Activated naive CD8-positive, alpha-beta T cell (primary cell): ENCODE measurements at regions not wholly inside any gene's neighbourhood (a gene's known extent, or its start where the extent isn't known, plus 50 kb on each side); places are given as distances from the start of the nearest gene placed in this dataset.
"Not testable (repeated sequence)": the region's sequence is repeated elsewhere in the genome, so short reads cannot be mapped to it uniquely, and the experiment has no call there.

ENCODE experiments used
- H3K27ac Mint-ChIP-seq: one replicate; pipeline ENCODE4 v1.8.0; 2021; ENCODE audit warnings: mixed read lengths
- H3K27me3 Mint-ChIP-seq: one replicate; pipeline ENCODE4 v1.8.0; 2021; ENCODE audit warnings: mixed read lengths
- H3K36me3 Mint-ChIP-seq: one replicate; pipeline ENCODE4 v1.8.0; 2021; ENCODE audit warnings: mixed read lengths
- H3K4me1 Mint-ChIP-seq: one replicate; pipeline ENCODE4 v1.8.0; 2021; ENCODE audit warnings: low read depth, mixed read lengths
- H3K4me3 Mint-ChIP-seq: one replicate; pipeline ENCODE4 v1.8.0; 2021; ENCODE audit warnings: mild to moderate bottlenecking, mixed read lengths
- H3K9me3 Mint-ChIP-seq: one replicate; pipeline ENCODE4 v1.8.0; 2021; ENCODE audit warnings: low read depth, mixed read lengths

DNA sequence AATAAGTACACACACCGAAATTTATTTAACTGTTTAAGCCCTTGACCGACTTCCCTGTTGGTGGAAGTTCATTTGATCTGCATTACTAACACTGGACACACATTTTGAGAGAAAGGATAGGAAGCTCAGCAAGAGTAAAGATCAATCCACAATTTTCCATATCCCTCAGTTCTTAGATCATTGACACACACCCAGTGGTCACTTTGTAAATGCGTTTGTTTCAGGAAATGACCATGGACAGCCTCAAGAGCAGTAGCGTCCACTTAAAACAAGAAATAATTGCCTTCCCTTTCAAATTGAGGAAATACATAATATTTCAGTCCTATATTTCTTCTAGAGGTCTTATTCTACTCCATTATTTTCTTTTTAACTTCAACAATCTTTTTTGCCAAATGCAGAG is 511.5 kb upstream of the PTBP2 start:
- no peak overlapping the region for H3K4me3 Mint-ChIP-seq
- peaks cover 3% of the 10 kb centered on the region for H3K9me3 Mint-ChIP-seq
- no peaks in the 10 kb centered on the region for H3K36me3 Mint-ChIP-seq
- H3K27ac Mint-ChIP-seq: no peak overlapping the region
- H3K4me1 Mint-ChIP-seq: no peaks in the 10 kb centered on the region
- peaks cover 1% of the 10 kb centered on the region for H3K27me3 Mint-ChIP-seq

- H3K9me3 Mint-ChIP-seq: peaks cover 3% of the 10 kb centered on the region
- peaks cover 1% of the 10 kb centered on the region for H3K27me3 Mint-ChIP-seq
- H3K4me3 Mint-ChIP-seq: no peak overlapping the region
- H3K27ac Mint-ChIP-seq: no peak overlapping the region
- no peaks in the 10 kb centered on the region for H3K4me1 Mint-ChIP-seq
- no peaks in the 10 kb centered on the region for H3K36me3 Mint-ChIP-seq
Measured at GRCh38 chr1:96211202-96211601, 510.4 kb upstream of the PTBP2 start.

GRCh38 chr1:96214982-96215381 is 506.6 kb upstream of the PTBP2 start:
- Mint-ChIP-seq H3K4me1 (no peaks in the 10 kb centered on the region), H3K36me3 (no peaks in the 10 kb centered on the region), H3K9me3 (peaks cover 3% of the 10 kb centered on the region), H3K27ac (no peak overlapping the region), H3K4me3 (no peak overlapping the region), H3K27me3 (peaks cover 1% of the 10 kb centered on the region)

GRCh38 chr1:96220651-96221050 is 500.9 kb upstream of the PTBP2 start:
- Mint-ChIP-seq H3K36me3 (no peaks in the 10 kb centered on the region), H3K27me3 (no peaks in the 10 kb centered on the region), H3K9me3 (no peaks in the 10 kb centered on the region), H3K4me3 (no peak overlapping the region), H3K27ac (no peak overlapping the region), H3K4me1 (no peaks in the 10 kb centered on the region)

DNA sequence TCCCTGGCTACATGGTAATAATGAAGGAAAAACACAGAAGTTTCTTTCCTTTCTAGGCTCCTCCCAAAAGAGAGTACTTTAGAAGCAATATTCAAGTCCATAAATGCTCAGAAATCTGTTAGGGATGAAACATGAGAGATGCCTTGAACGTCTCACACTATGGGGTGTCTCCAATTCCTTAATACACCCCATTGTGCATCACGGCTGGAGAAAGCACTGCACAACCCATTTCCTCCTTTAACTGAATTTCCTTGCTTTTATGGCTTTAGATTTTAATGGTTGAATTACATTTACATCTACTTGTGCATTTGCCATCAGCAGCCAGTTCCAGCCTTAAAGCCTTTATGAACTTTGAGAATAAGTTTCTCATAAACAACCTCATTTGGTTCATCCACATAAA is 498.9 kb upstream of the PTBP2 start:
- no peak overlapping the region for H3K4me3 Mint-ChIP-seq
- no peaks in the 10 kb centered on the region for H3K27me3 Mint-ChIP-seq
- H3K4me1 Mint-ChIP-seq: no peaks in the 10 kb centered on the region
- no peak overlapping the region for H3K27ac Mint-ChIP-seq
- H3K9me3 Mint-ChIP-seq: no peaks in the 10 kb centered on the region
- H3K36me3 Mint-ChIP-seq: no peaks in the 10 kb centered on the region

- H3K27me3 Mint-ChIP-seq, H3K36me3 Mint-ChIP-seq, H3K4me1 Mint-ChIP-seq, H3K4me3 Mint-ChIP-seq, H3K9me3 Mint-ChIP-seq, H3K27ac Mint-ChIP-seq: not testable (repeated sequence)
Measured at GRCh38 chr1:96224229-96224628, 497.4 kb upstream of the PTBP2 start.

DNA sequence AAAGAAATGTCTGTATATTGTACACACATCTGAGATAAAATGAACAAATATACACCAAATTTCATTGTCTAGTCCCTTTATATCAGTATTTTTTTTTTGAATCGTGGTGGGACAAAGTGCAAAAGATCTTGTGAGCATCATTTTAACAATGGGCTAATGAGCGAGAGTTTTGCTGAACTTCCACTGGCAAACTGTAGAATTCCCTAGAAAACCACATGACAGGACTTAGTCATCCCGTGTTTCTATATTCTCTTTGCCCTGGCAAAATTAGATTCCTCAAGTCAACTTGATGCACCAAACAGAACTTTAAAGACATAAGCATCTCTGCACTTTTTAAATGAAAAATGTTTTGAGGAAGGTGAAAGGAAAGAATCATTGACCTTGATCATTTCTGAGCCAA is 488.2 kb upstream of the PTBP2 start:
- Mint-ChIP-seq H3K4me1 (no peaks in the 10 kb centered on the region), H3K27me3 (no peaks in the 10 kb centered on the region), H3K36me3 (no peaks in the 10 kb centered on the region), H3K9me3 (no peaks in the 10 kb centered on the region), H3K27ac (no peak overlapping the region), H3K4me3 (no peak overlapping the region)

DNA sequence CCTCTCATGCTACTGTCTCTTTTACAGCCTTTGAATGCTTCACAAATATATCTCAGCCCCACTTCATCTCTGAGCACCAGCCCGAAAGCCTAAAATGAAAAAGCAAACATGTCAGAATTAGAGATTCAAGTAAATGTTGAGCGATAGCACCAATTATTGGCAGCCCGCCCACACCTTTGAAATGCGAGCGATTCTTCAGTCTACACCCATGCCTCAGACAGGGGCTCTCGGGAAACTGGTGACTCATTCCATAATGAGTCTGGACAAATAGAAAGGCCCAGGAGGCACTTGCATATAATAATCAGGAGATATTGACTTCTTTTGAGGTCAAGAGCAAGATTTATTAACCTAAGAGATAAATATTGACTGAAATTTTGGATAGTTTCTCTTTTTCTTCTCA is 487.3 kb upstream of the PTBP2 start:
- Mint-ChIP-seq H3K27me3 (no peaks in the 10 kb centered on the region), H3K9me3 (no peaks in the 10 kb centered on the region)

DNA sequence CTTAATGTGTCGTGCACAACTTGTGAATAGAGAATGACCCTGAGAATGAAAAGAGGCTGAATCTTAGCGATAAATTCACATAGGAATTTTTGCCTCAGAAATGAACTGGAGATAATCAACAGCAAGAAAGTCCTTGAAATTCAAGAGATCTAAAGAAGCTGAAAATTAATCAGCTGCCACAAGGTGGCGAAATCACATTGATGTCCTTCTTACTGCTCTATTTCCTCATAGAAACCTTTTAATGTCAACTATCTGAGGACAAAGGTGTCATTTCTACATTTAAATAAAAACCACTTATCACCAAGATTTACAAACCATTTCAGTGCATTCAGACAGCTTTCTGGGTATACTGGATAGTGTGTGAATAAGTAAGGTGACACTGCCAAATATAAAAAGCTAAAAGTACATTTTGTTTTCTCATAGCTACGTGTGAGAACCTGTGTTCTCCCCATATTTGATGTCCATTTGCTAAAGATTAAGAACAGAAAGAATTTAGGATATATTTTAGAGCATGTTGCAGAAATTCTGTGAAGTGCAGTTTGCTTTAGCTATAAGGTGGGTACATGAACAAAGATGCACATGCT is 485.3 kb upstream of the PTBP2 start:
- H3K4me3 Mint-ChIP-seq: no peak overlapping the region
- H3K4me1 Mint-ChIP-seq: no peaks in the 10 kb centered on the region
- H3K9me3 Mint-ChIP-seq: no peaks in the 10 kb centered on the region
- no peak overlapping the region for H3K27ac Mint-ChIP-seq
- H3K36me3 Mint-ChIP-seq: no peaks in the 10 kb centered on the region
- H3K27me3 Mint-ChIP-seq: no peaks in the 10 kb centered on the region

More for the DNA sequence above, 487.3 kb upstream of the PTBP2 start:
- no peak overlapping the region for H3K4me3 Mint-ChIP-seq
- no peaks in the 10 kb centered on the region for H3K36me3 Mint-ChIP-seq
- no peak overlapping the region for H3K27ac Mint-ChIP-seq
- H3K4me1 Mint-ChIP-seq: no peaks in the 10 kb centered on the region

DNA sequence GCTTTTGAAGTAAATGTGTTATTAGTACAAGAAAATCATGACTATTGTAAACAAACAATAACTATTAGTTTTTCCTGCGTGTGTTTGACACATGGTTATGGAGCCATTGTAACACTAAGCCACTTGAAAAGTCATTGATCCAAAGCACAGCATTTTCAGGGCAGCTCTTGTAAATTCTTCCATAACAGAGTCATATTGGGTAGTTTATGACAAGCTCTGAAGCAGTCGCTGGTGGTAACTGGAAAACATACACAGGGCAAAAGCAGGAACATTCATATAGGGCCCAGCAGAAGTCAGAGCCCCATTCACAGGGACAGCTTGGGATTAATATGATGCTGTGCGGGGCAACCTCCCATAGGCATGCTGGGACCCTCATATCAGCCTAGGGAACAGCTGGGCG is 483.2 kb upstream of the PTBP2 start:
- no peaks in the 10 kb centered on the region for H3K9me3 Mint-ChIP-seq

GRCh38 chr1:96240438-96240837 is 481.1 kb upstream of the PTBP2 start:
- no peaks in the 10 kb centered on the region for H3K36me3 Mint-ChIP-seq
- H3K4me1 Mint-ChIP-seq: no peaks in the 10 kb centered on the region
- H3K9me3 Mint-ChIP-seq: no peaks in the 10 kb centered on the region
- H3K4me3 Mint-ChIP-seq: no peak overlapping the region
- H3K27ac Mint-ChIP-seq: no peak overlapping the region
- no peaks in the 10 kb centered on the region for H3K27me3 Mint-ChIP-seq

More for the DNA sequence above, 483.2 kb upstream of the PTBP2 start:
- Mint-ChIP-seq H3K36me3 (no peaks in the 10 kb centered on the region), H3K4me1 (no peaks in the 10 kb centered on the region), H3K4me3 (no peak overlapping the region), H3K27ac (no peak overlapping the region), H3K27me3 (no peaks in the 10 kb centered on the region)

- peaks cover 3% of the 10 kb centered on the region for H3K9me3 Mint-ChIP-seq
- no peaks in the 10 kb centered on the region for H3K27me3 Mint-ChIP-seq
Measured at GRCh38 chr1:96253246-96254035, 468.1 kb upstream of the PTBP2 start.

DNA sequence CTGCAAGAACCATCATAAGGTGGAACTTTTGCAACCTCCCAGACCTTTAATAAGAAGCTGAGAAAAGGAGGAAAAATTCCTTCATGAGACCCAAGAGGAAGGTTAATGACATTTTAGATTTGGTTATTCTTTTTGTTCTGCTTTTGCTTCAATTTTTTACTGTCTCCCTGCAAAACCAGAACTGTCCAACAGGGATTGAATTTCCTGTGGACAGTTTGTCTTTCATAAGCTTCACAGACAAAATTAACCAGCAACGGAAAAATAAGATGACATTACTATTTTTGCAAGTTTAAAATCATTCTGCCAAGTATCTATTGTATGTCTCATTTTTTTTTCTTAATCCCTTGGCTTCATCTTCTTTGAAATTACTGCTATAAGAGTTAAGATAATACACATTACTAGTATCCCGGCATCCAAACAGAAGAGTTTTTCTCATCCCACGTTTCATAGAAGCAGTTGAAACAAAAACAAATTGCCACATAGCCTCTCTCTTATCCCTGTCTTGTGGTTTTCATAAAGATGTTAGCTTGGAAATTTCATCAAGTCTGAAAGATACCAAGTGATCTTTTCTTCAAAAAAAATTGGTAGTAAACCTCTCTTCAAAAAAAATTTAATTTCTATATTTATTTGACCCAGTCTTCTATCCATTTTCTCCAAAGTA is 465.3 kb upstream of the PTBP2 start:
- Mint-ChIP-seq H3K4me1 (no peaks in the 10 kb centered on the region), H3K27me3 (no peaks in the 10 kb centered on the region), H3K4me3 (no peak overlapping the region), H3K36me3 (no peaks in the 10 kb centered on the region), H3K9me3 (peaks cover 6% of the 10 kb centered on the region), H3K27ac (no peak overlapping the region)

More at GRCh38 chr1:96253246-96254035, 468.1 kb upstream of the PTBP2 start:
- Mint-ChIP-seq H3K27ac (no peak overlapping the region), H3K4me1 (no peaks in the 10 kb centered on the region), H3K4me3 (no peak overlapping the region), H3K36me3 (no peaks in the 10 kb centered on the region)

DNA sequence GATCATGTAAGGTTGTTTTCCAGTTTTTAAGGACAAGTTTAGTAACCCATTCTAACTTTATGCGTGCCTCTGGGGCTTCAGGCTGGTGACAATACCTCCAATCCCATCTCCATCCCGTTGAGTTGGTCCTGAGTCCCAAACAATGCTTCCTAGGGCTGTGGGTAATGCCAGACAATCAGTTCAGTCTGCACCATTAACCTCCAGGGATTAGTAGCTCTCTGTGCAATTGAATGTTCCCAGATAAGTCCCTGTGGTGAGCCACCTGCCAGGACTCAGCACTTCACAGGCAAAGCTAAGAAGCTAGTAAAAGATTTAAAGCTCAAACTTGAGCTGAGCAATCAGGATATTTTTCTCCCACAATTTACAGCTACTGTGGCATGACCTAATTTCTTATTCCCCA is 462.2 kb upstream of the PTBP2 start:
- H3K27ac Mint-ChIP-seq: no peak overlapping the region
- no peaks in the 10 kb centered on the region for H3K36me3 Mint-ChIP-seq
- H3K4me1 Mint-ChIP-seq: no peaks in the 10 kb centered on the region
- no peak overlapping the region for H3K4me3 Mint-ChIP-seq
- H3K9me3 Mint-ChIP-seq: peaks cover 6% of the 10 kb centered on the region
- H3K27me3 Mint-ChIP-seq: no peaks in the 10 kb centered on the region

DNA sequence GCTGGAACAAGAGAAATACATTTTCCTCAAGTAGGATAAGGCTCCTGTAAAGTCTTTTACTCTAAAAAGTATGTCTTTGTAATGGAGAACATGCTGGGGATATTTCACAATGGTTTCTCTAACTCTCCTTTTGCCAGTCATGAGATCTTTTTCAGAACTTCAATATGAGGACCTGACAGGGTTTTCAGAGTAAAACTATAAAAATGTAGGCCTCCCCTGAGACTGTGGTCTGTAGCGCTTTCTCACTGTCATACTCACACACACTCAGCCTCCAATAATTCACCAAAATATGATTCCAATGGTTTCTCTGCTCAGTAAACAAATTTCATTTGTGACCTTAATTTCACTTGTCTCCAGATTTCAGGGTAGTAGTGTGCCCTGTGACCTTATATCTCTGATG is 440.1 kb upstream of the PTBP2 start:
- no peak overlapping the region for H3K4me3 Mint-ChIP-seq
- H3K27ac Mint-ChIP-seq: no peak overlapping the region
- H3K4me1 Mint-ChIP-seq: no peaks in the 10 kb centered on the region
- peaks cover 15% of the 10 kb centered on the region for H3K9me3 Mint-ChIP-seq
- no peaks in the 10 kb centered on the region for H3K27me3 Mint-ChIP-seq
- H3K36me3 Mint-ChIP-seq: no peaks in the 10 kb centered on the region
